CD4-positive, alpha-beta T cell (primary cell): ENCODE measurements at regions not wholly inside any gene's neighbourhood (a gene's known extent, or its start where the extent isn't known, plus 50 kb on each side); places are given as distances from the start of the nearest gene placed in this dataset.
A peak's percentile ranks its signal among the peaks of the same experiment; 100 is the strongest.

Source experiments
- ATAC-seq: fragments of 200-7000 bp; cut with Tn5 transposase; one replicate; pipeline ENCODE4 v1.10.0; 2022; ENCODE audit warnings: mild to moderate bottlenecking; ENCODE audit not compliant: poor library complexity
- CTCF ChIA-PET: fragments of 350-600 bp; sonication (Branson Sonifier 250); formaldehyde crosslinking; loops from one replicate; lab custom pipeline; 2021; ENCODE audit warnings: antibody characterized with exemption, inconsistent platforms; lab: Charles Lee
- POLR2A ChIA-PET: fragments of 350-600 bp; sonication (Branson Sonifier 250); formaldehyde crosslinking; loops from one replicate; lab custom pipeline; 2021; ENCODE audit warnings: antibody characterized with exemption, inconsistent platforms; lab: Charles Lee
- DNase-seq, 14 experiments: peaks; one replicate each; pipeline ENCODE4 v3.0.0-alpha.2; 2013 to 2020; ENCODE audit warnings: mixed read lengths in 2 of 14
- H3K27ac ChIP-seq, 2 donors: one replicate each; pipeline versions ENCODE4 v1.5.1 to v1.7.0; 2013; ENCODE audit warnings: low read length in 2 of 2, low read depth in 1 of 2, mild to moderate bottlenecking in 1 of 2
- H3K27me3 ChIP-seq, 2 experiments: 1 replicate in 1 of 2; 2 replicates in 1 of 2; pipeline versions ENCODE4 v1.6.1 to v1.7.0; 2013; ENCODE audit warnings: low read length in 2 of 2, control low read depth in 1 of 2, mild to moderate bottlenecking in 1 of 2, moderate library complexity in 1 of 2; ENCODE audit not compliant: insufficient read depth in 2 of 2, control insufficient read depth in 1 of 2
- H3K36me3 ChIP-seq: one replicate; pipeline ENCODE4 v1.6.1; 2013; ENCODE audit warnings: low read length, control low read depth; ENCODE audit not compliant: insufficient read depth
- H3K4me1 ChIP-seq: one replicate; pipeline ENCODE4 v1.6.1; 2013; ENCODE audit warnings: low read length, control low read depth; ENCODE audit not compliant: insufficient read depth
- H3K4me3 ChIP-seq: one replicate; pipeline ENCODE4 v1.5.1; 2013; ENCODE audit warnings: mild to moderate bottlenecking, low read length, moderate library complexity
- H3K9me3 ChIP-seq, 2 experiments: 1 replicate in 1 of 2; 2 replicates in 1 of 2; pipeline versions ENCODE4 v1.6.1 to v1.7.0; 2013; ENCODE audit warnings: low read length in 2 of 2, mild to moderate bottlenecking in 2 of 2, control low read depth in 1 of 2, moderate library complexity in 1 of 2; ENCODE audit not compliant: control insufficient read depth in 1 of 2, insufficient read depth in 1 of 2
- H3K27ac Mint-ChIP-seq: one replicate; pipeline ENCODE4 v1.8.0; 2020; ENCODE audit warnings: mixed read lengths
- H3K27me3 Mint-ChIP-seq: one replicate; pipeline ENCODE4 v1.8.0; 2021; ENCODE audit warnings: mixed read lengths
- H3K36me3 Mint-ChIP-seq: one replicate; pipeline ENCODE4 v1.8.0; 2021; ENCODE audit warnings: low read depth, mixed read lengths
- H3K4me1 Mint-ChIP-seq: one replicate; pipeline ENCODE4 v1.8.0; 2021; ENCODE audit warnings: low read depth, mixed read lengths
- H3K4me3 Mint-ChIP-seq: one replicate; pipeline ENCODE4 v1.8.0; 2020; ENCODE audit warnings: mild to moderate bottlenecking, mixed read lengths
- H3K9me3 Mint-ChIP-seq: one replicate; pipeline ENCODE4 v1.8.0; 2020; ENCODE audit warnings: mixed read lengths
- CTCF ChIP-seq: fragments of 200-600 bp; IDR thresholded peaks from one replicate; pipeline ENCODE4 v1.8.0; 2022; ENCODE audit warnings: antibody characterized with exemption, mild to moderate bottlenecking
- intact Hi-C, 2 experiments: fragments of 100-400 bp; cut with DNase I in 1 of 2; cut with micrococcal nuclease in 1 of 2; formaldehyde crosslinking; loops; one replicate each; pipeline versions ENCODE4 v1.15.1 to v1.9.0; 2023 to 2025; cut with DNase I, micrococcal nuclease

GRCh38 chr2:181120625-181121024, 140.2 kb downstream of the UBE2E3 start:
- Histone ChIP-seq H3K27ac (no peak overlapping the region), H3K36me3 (no peaks in the 10 kb centered on the region), H3K4me3 (no peak overlapping the region), H3K4me1 (peaks cover 11% of the 10 kb centered on the region), H3K27me3 (no peaks in the 10 kb centered on the region), H3K9me3 (no peaks in the 10 kb centered on the region)
- Mint-ChIP-seq H3K27ac (peak overlapping the region; percentile 11), H3K36me3 (no peaks in the 10 kb centered on the region), H3K4me3 (no peak overlapping the region), H3K9me3 (no peaks in the 10 kb centered on the region), H3K4me1 (peaks cover 51% of the 10 kb centered on the region), H3K27me3 (no peaks in the 10 kb centered on the region)
- POLR2A ChIA-PET, result interaction anchor here (1.4 kb wide), 1 partner anchor 16 kb away, joined by 3 read pairs; no protein-coding TSS in a partner anchor
- intact Hi-C loops, result loop anchor here in 1 of 2 experiments (5.0 to 10.0 kb wide), 3 partner anchors 54 to 337 kb away; partner anchors contain the start of gene ITGA4
- ATAC-seq (no peak), DNase-seq (no peak)
- CTCF ChIA-PET, result interaction anchor here (1.3 kb wide), 1 partner anchor 32 kb away, joined by 4 read pairs; no protein-coding TSS in a partner anchor
- TF ChIP-seq CTCF, result no peak

- Mint-ChIP-seq H3K9me3 (no peaks in the 10 kb centered on the region), H3K36me3 (peaks cover 9% of the 10 kb centered on the region), H3K4me1 (peaks cover 65% of the 10 kb centered on the region), H3K4me3 (no peak overlapping the region), H3K27ac (peak overlapping the region; percentile 11), H3K27me3 (no peaks in the 10 kb centered on the region)
- DNase-seq (no peak), ATAC-seq (no peak)
- no peaks in the 10 kb centered on the region for H3K9me3 ChIP-seq
- ChIA-PET CTCF (interaction anchor here (0.8 to 1.4 kb wide), 3 partner anchors 9 to 17 kb away, joined by 3 to 7 read pairs (median 4); no protein-coding TSS in a partner anchor), POLR2A (interaction anchor here (0.6 to 1.0 kb wide), 4 partner anchors 17 to 191 kb away, joined by 3 to 4 read pairs (median 3); no protein-coding TSS in a partner anchor)
- intact Hi-C loops, result loop anchor here in 1 of 2 experiments (5.0 to 10.0 kb wide), 3 partner anchors 53 to 335 kb away; partner anchors contain the start of gene ITGA4
- no peak overlapping the region for H3K27ac ChIP-seq
- TF ChIP-seq CTCF, result no peak
- H3K4me1 ChIP-seq, result peaks cover 15% of the 10 kb centered on the region
- H3K27me3 ChIP-seq, result no peaks in the 10 kb centered on the region
- H3K4me3 ChIP-seq, result no peak overlapping the region
- H3K36me3 ChIP-seq, result no peaks in the 10 kb centered on the region
Measured at GRCh38 chr2:181121996-181122395, 141.6 kb downstream of the UBE2E3 start.

- Mint-ChIP-seq H3K9me3 (no peaks in the 10 kb centered on the region), H3K27ac (peak overlapping the region; percentile 67), H3K36me3 (peaks cover 9% of the 10 kb centered on the region), H3K27me3 (no peaks in the 10 kb centered on the region), H3K4me1 (peaks cover 66% of the 10 kb centered on the region), H3K4me3 (no peak overlapping the region)
- no peak for TF ChIP-seq CTCF
- ChIA-PET CTCF (interaction anchor here (1.1 kb wide), 1 partner anchor 18 kb away, joined by 7 read pairs; no protein-coding TSS in a partner anchor), POLR2A (interaction anchor here (0.7 to 0.8 kb wide), 3 partner anchors 17 to 158 kb away, joined by 3 to 4 read pairs (median 3); no protein-coding TSS in a partner anchor)
- Histone ChIP-seq H3K36me3 (no peaks in the 10 kb centered on the region), H3K4me3 (no peak overlapping the region), H3K27me3 (no peaks in the 10 kb centered on the region), H3K9me3 (no peaks in the 10 kb centered on the region), H3K4me1 (peaks cover 18% of the 10 kb centered on the region), H3K27ac (no peak overlapping the region)
- intact Hi-C loops, result loop anchor here in 1 of 2 experiments (5.0 to 10.0 kb wide), 3 partner anchors 52 to 335 kb away; partner anchors contain the start of gene ITGA4
- DNase-seq, result no peak
- no peak for ATAC-seq
Measured at GRCh38 chr2:181122601-181123000, 142.2 kb downstream of the UBE2E3 start.
